Right atrium auricular region (tissue), 2 donors: ENCODE measurements at regions not wholly inside any gene's neighbourhood (a gene's known extent, or its start where the extent isn't known, plus 50 kb on each side); places are given as distances from the start of the nearest gene placed in this dataset.

Experiments
- DNase-seq: peaks from one replicate; pipeline ENCODE4 v3.0.0-alpha.2; 2019; ENCODE audit warnings: low spot score
- H3K27ac ChIP-seq, 2 donors: fragments of 200-600 bp; sonication (generic); 1 replicate in 1 of 2; 2 replicates in 1 of 2; pipeline ENCODE4 v1.5.1; 2016 to 2019
- H3K27me3 ChIP-seq, 2 donors: fragments of 200-600 bp; sonication (generic); one replicate each; pipeline versions ENCODE4 v1.5.1 to v1.6.0; 2017 to 2019
- H3K36me3 ChIP-seq: fragments of 200-600 bp; sonication (generic); one replicate; pipeline ENCODE4 v1.5.1; 2016
- H3K4me1 ChIP-seq, 2 donors: fragments of 200-600 bp; sonication (generic); one replicate each; pipeline versions ENCODE4 v1.5.1 to v1.6.0; 2017 to 2019
- H3K4me3 ChIP-seq, 2 donors: fragments of 200-600 bp; sonication (generic); 1 replicate in 1 of 2; 2 replicates in 1 of 2; pipeline ENCODE4 v1.5.1; 2017 to 2019; ENCODE audit warnings: mild to moderate bottlenecking in 1 of 2, moderate library complexity in 1 of 2
- H3K9me3 ChIP-seq, 2 donors: fragments of 200-600 bp; sonication (generic); one replicate each; pipeline ENCODE4 v1.5.1; 2019
- CTCF ChIP-seq, 2 donors: fragments of 200-600 bp; sonication (generic); IDR thresholded peaks; one replicate each; pipeline ENCODE4 v1.5.1; 2019; ENCODE audit warnings: antibody characterized with exemption in 2 of 2

DNA sequence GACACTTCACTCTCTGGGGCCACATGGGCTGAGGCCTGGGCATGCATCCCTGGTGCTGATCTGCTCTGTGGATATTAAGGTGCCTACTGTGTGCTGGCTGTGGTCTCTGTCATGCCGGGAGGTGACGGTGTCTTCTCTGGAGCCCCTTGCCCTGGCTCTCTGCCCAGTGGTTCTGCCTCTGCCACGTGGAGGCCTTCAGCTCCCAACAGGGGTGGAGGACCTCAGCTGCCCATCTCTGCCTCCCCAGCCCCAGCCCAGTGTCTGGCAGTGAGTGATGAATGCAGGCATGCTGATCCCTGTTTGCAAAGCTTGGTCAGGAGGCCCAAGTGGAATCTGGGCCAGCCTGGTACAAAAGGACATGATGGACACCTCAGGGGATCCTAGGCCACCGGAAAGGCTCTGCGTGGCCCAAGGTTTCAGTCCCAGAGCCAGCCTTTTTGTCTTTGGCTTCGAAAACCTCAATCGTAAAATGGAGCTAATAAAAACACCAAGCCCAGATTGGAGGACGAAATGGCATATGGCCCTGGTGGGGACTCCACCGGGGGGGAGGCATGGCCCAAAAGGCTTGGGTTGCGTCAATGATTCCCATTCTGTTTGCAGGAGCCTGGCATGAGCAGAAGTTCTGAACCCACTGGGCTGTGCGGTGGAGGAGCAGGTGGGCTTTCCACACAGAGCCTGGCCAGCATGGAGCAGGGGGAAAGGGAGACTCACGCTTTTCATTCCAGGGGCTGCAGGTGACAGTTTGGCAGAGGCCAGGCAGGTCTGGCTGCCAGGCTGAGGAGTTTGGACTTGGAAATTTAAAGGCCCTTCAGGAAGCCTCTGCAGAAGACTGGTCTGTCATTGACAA, 54.7 kb upstream of the KLF13 start:
- Histone ChIP-seq H3K27me3 (no peaks in the 10 kb centered on the region), H3K4me3 (no peak overlapping the region), H3K36me3 (no peaks in the 10 kb centered on the region), H3K27ac (no peak overlapping the region), H3K9me3 (no peaks in the 10 kb centered on the region), H3K4me1 (peaks cover 0 to 2% of the 10 kb centered on the region in 2 donors)
- DNase-seq = peak; percentile 42
- TF ChIP-seq CTCF (IDR thresholded peaks at IDR 0.05) = no peak

DNA sequence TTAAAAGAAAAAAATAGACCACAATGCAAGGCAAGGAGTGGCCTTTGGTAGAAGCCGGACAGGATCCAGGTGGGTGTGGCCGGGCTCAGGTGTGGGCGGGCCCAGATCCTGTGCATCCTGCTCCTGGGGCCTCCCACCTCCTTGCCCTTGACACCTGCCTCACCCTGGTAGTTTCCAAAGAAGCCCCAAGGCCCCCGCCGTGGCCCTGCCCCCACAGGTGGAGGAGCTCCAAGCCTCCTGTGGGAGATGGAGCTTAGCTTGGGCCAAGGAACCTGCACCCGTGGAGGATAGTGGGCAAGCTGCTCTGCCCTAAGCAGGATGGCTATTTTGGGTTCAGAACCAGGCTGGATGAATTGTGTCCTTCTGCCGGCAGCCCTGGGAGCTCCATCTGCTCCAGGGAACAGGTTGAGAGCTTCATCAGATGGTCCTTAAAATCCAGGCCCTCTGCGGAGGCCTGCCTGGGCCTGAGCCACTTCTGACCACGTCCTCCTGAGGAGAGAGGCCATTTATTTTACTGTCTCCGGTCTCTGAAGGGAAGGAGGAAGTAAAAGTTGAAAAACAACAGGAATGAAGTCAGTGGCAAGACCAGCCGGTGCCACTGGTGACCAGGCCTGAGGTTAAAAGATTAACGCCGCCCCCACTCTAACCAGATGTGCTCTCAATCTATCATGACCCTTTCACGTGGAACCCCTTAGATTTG, 53.9 kb upstream of the KLF13 start:
- Histone ChIP-seq H3K27me3 (no peaks in the 10 kb centered on the region), H3K4me1 (no peaks in the 10 kb centered on the region), H3K27ac (no peak overlapping the region), H3K4me3 (no peak overlapping the region), H3K36me3 (no peaks in the 10 kb centered on the region), H3K9me3 (no peaks in the 10 kb centered on the region)
- TF ChIP-seq CTCF (IDR thresholded peaks at IDR 0.05) = no peak
- DNase-seq = peak; percentile 56

DNA sequence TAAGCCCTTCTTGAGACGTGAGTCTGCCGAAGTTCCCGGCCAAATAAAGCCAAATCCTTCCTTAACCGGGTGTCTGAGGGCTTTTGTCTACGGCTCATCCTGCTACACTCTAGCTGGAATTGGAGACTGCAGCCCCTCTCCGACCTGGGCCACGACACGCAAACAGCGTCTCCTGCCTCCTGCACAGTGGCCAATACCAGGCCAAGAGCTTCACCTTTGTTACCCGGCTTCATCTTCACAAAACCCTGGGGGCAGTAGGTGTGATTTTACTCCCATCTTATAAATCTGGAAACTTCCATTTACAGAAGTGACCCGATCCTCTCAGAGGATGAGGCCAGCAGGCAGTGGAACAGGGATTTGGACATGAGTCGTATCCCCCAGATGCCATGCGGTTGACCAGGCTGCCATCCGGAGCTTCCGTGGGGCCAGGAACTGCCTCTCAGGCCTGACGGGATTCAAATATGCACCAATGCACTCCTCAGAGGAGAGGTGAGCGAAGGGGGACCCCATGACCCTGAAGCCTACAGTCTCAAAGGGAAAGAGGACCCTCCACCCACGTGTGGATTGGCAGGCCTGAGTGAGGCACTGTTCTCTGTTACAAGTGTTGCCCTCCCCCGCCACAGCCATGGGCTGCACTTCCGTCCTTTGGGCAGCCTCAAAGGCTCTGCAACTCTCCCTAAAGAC, 53.2 kb upstream of the KLF13 start:
- peak; percentile 40 for DNase-seq
- Histone ChIP-seq H3K4me3 (no peak overlapping the region), H3K4me1 (no peaks in the 10 kb centered on the region), H3K27me3 (no peaks in the 10 kb centered on the region), H3K27ac (no peak overlapping the region), H3K9me3 (no peaks in the 10 kb centered on the region), H3K36me3 (no peaks in the 10 kb centered on the region)
- TF ChIP-seq CTCF (IDR thresholded peaks at IDR 0.05) = no peak

- Histone ChIP-seq H3K36me3 (no peaks in the 10 kb centered on the region), H3K4me1 (peaks cover 0 to 1% of the 10 kb centered on the region in 2 donors), H3K9me3 (no peaks in the 10 kb centered on the region), H3K4me3 (no peak overlapping the region), H3K27ac (no peak overlapping the region), H3K27me3 (no peaks in the 10 kb centered on the region)
- TF ChIP-seq CTCF (IDR thresholded peaks at IDR 0.05) = no peak
- DNase-seq = peak; percentile 52
Measured at GRCh38 chr15:31274496-31275330, 51.9 kb upstream of the KLF13 start.
